ENCODE measurements at regions not wholly inside any gene's neighbourhood (a gene's known extent, or its start where the extent isn't known, plus 50 kb on each side); places are given as distances from the start of the nearest gene placed in this dataset.
A peak's percentile ranks its signal among the peaks of the same experiment; 100 is the strongest.

- H3K4me3 ChIP-seq (ENCODE audit: low read depth, low read length), result no peak overlapping the region
- TF ChIP-seq CTCF (conservative IDR thresholded peaks at IDR 0.05; ENCODE audit: low read depth, low read length), result no peak
- no peak for DNase-seq (ENCODE audit: low read depth)
These were observed 446.4 kb downstream of the COG6 start for GRCh38 chr13:40101708-40102359.

GRCh38 chr13:40102360-40102727, 446.9 kb downstream of the COG6 start:
- no peak for DNase-seq (ENCODE audit: low read depth)
- no peak for TF ChIP-seq CTCF (conservative IDR thresholded peaks at IDR 0.05; ENCODE audit: low read depth, low read length)
- H3K4me3 ChIP-seq (ENCODE audit: low read depth, low read length), result no peak overlapping the region

GRCh38 chr13:40102854-40103253, 447.4 kb downstream of the COG6 start:
- DNase-seq (ENCODE audit: low read depth), result peak; percentile 89
- no peak for TF ChIP-seq CTCF (conservative IDR thresholded peaks at IDR 0.05; ENCODE audit: low read depth, low read length)

GRCh38 chr13:40103864-40104263, 448.4 kb downstream of the COG6 start:
- H3K4me3 ChIP-seq (ENCODE audit: low read depth, low read length), result no peak overlapping the region
- no peak for DNase-seq (ENCODE audit: low read depth)
- TF ChIP-seq CTCF (conservative IDR thresholded peaks at IDR 0.05; ENCODE audit: low read depth, low read length), result no peak

More at GRCh38 chr13:40102854-40103253, 447.4 kb downstream of the COG6 start:
- no peak overlapping the region for H3K4me3 ChIP-seq (ENCODE audit: low read depth, low read length)

DNA sequence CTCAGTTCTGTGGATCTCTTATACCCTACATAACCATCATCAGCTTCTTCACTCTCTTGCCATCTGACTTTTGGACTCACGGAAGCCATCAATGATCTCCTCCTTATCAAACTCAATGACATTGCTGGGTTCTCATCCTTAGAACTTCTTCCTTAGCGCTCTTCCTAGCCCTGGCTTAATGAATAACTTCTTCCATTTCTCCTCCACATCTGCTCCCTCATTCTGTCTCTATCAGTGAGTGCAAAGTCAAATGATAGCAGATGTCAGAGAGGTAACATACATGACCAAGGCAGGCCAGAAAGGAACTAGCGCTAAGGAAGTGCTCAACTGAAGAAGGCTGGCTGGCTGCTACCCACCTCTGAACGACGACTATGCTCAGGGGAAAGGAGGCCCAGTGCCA, 449.8 kb downstream of the COG6 start:
- DNase-seq (ENCODE audit: low read depth), result no peak
- H3K4me3 ChIP-seq (ENCODE audit: low read depth, low read length), result no peak overlapping the region
- no peak for TF ChIP-seq CTCF (conservative IDR thresholded peaks at IDR 0.05; ENCODE audit: low read depth, low read length)

DNA sequence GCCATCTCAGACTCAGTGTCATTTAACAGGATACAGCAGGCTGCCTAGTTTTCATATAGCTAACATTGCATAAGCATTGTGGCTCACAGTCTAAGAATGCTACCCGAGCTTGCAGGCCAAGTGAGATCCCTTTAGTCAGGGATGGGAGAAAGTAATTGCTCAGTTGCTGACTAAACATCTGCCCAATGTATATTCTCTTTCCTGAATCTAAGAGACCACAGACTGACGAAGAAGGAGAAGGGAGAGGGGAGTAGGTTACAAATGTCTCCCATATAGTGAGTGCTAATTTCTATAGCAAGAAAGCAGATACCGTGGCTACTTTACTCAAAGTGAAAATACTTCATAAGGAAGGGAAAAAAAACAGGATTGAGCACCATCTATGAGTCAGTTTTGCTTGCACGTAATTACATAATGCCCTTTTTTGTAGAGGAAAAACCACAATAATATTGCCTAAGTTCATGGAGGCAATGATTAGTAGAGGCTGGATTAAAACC, 453.9 kb downstream of the COG6 start:
- peak; percentile 98 for DNase-seq (ENCODE audit: low read depth)
- no peak for TF ChIP-seq CTCF (conservative IDR thresholded peaks at IDR 0.05; ENCODE audit: low read depth, low read length)
- H3K4me3 ChIP-seq (ENCODE audit: low read depth, low read length), result peak overlapping the region; percentile 14

- no peak overlapping the region for H3K4me3 ChIP-seq (ENCODE audit: low read depth, low read length)
- TF ChIP-seq CTCF (conservative IDR thresholded peaks at IDR 0.05; ENCODE audit: low read depth, low read length), result no peak
- peak; percentile 61 for DNase-seq (ENCODE audit: low read depth)
These were observed 458.3 kb downstream of the COG6 start for GRCh38 chr13:40113643-40114304.

Data from choroid plexus epithelial cell (primary cell).